PC-3 (cell line): ENCODE measurements at regions not wholly inside any gene's neighbourhood (a gene's known extent, or its start where the extent isn't known, plus 50 kb on each side); places are given as distances from the start of the nearest gene placed in this dataset.
A peak's percentile ranks its signal among the peaks of the same experiment; 100 is the strongest.

Source experiments
- ATAC-seq: fragments of 200-7000 bp; cut with Tn5 transposase; 2 replicates; pipeline ENCODE4 v1.9.1; 2020; ENCODE audit warnings: mild to moderate bottlenecking, moderate library complexity
- BruUV-seq: library from RNA; stranded (reverse); fragments of 400-500 nt; replicated peaks from 2 replicates; lab custom pipeline; 2021; lab: Mats Ljungman, UMichigan
- CTCF ChIA-PET: fragments of 300-600 bp; sonication (Branson Sonifier 250); formaldehyde crosslinking; loops from one replicate; lab custom pipeline; 2022; ENCODE audit warnings: antibody characterized with exemption; lab: Charles Lee
- POLR2A ChIA-PET: fragments of 300-600 bp; sonication (Branson Sonifier 250); formaldehyde crosslinking; loops from one replicate; lab custom pipeline; 2022; ENCODE audit warnings: antibody characterized with exemption; ENCODE audit not compliant: unreplicated experiment; lab: Charles Lee
- DNase-seq: peaks from one replicate; pipeline ENCODE4 v3.0.0-alpha.2; 2015
- H2AFZ ChIP-seq: fragments of 300-600 bp; sonication (generic); 2 replicates; pipeline ENCODE4 v1.6.0; 2016; ENCODE audit warnings: antibody characterized with exemption, low read length
- H3F3A ChIP-seq: fragments of 300-600 bp; sonication (generic); one replicate; pipeline ENCODE4 v1.6.0; 2017; ENCODE audit warnings: antibody characterized with exemption, low read length, control low read depth, mild to moderate bottlenecking; ENCODE audit not compliant: unreplicated experiment
- H3K27ac ChIP-seq: fragments of 300-600 bp; sonication (generic); 2 replicates; pipeline ENCODE4 v1.5.1; 2016; ENCODE audit warnings: mild to moderate bottlenecking, low read length
- H3K27me3 ChIP-seq: fragments of 300-600 bp; sonication (generic); 2 replicates; pipeline ENCODE4 v1.6.1; 2016; ENCODE audit warnings: low read length, mixed read lengths
- H3K36me3 ChIP-seq: fragments of 300-600 bp; sonication (generic); 2 replicates; pipeline ENCODE4 v1.6.1; 2016; ENCODE audit warnings: low read depth, mixed run types, low read length, mixed read lengths
- H3K4me1 ChIP-seq: fragments of 300-600 bp; sonication (generic); 2 replicates; pipeline ENCODE4 v1.5.1; 2016; ENCODE audit warnings: low read length; ENCODE audit not compliant: insufficient read depth
- H3K4me2 ChIP-seq: fragments of 300-600 bp; sonication (generic); 2 replicates; pipeline ENCODE4 v1.6.0; 2016; ENCODE audit warnings: low read length
- H3K4me3 ChIP-seq: fragments of 300-600 bp; sonication (generic); 2 replicates; pipeline ENCODE4 v1.5.1; 2016; ENCODE audit warnings: mild to moderate bottlenecking, low read length, mixed read lengths
- H3K79me2 ChIP-seq: fragments of 300-600 bp; sonication (generic); 2 replicates; pipeline ENCODE4 v1.6.1; 2017; ENCODE audit warnings: low read length, mixed read lengths
- H3K9ac ChIP-seq: fragments of 300-600 bp; sonication (generic); 2 replicates; pipeline ENCODE4 v1.6.0; 2016; ENCODE audit warnings: mild to moderate bottlenecking, low read length
- H3K9me2 ChIP-seq: fragments of 300-600 bp; sonication (generic); replicated peaks from 2 replicates; pipeline ENCODE4 v1.6.1; 2016; ENCODE audit warnings: mixed run types, low read length, mixed read lengths
- H3K9me3 ChIP-seq: fragments of 300-600 bp; sonication (generic); 2 replicates; pipeline ENCODE4 v1.6.1; 2016; ENCODE audit warnings: low read length, mixed read lengths
- H4K20me1 ChIP-seq: fragments of 300-600 bp; sonication (generic); 2 replicates; pipeline ENCODE4 v1.6.1; 2016; ENCODE audit warnings: low read length, mixed read lengths
- CTCF ChIP-seq: fragments of 300-600 bp; sonication (generic); conservative IDR thresholded peaks from 2 replicates; pipeline ENCODE4 v1.5.1; 2017; ENCODE audit warnings: antibody characterized with exemption, low read depth, mild to moderate bottlenecking, low read length
- EZH2 ChIP-seq: fragments of 300-600 bp; sonication (generic); IDR thresholded peaks from one replicate; pipeline ENCODE4 v1.6.1; 2017; ENCODE audit warnings: antibody characterized with exemption, mild to moderate bottlenecking, low read length; ENCODE audit not compliant: unreplicated experiment
- EZH2phosphoT487 ChIP-seq: fragments of 300-600 bp; sonication (generic); IDR thresholded peaks from 2 replicates; pipeline ENCODE4 v1.6.1; 2018; ENCODE audit warnings: mild to moderate bottlenecking, antibody characterized with exemption, low read length, borderline replicate concordance
- intact Hi-C: fragments of 100-400 bp; cut with micrococcal nuclease; formaldehyde crosslinking; loops from 2 replicates; pipeline ENCODE4 v1.9.0; 2023

GRCh38 chr1:11352058-11352715, 79.2 kb downstream of the UBIAD1 start:
- ATAC-seq (no peak), DNase-seq (no peak)
- Histone ChIP-seq H3K4me1 (no peaks in the 10 kb centered on the region), H3K9ac (no peak overlapping the region), H3K9me3 (no peaks in the 10 kb centered on the region), H2AFZ (no peak overlapping the region), H3K36me3 (no peaks in the 10 kb centered on the region), H3K79me2 (no peaks in the 10 kb centered on the region), H3K9me2 (no peaks in the 10 kb centered on the region), H3K27me3 (peaks cover 15% of the 10 kb centered on the region), H3F3A (no peaks in the 10 kb centered on the region), H3K4me3 (no peak overlapping the region), H4K20me1 (no peaks in the 10 kb centered on the region), H3K4me2 (no peak overlapping the region), H3K27ac (no peak overlapping the region)
- POLR2A ChIA-PET = no interaction called here
- intact Hi-C loops = no loop called here
- TF ChIP-seq EZH2 (no peak), EZH2phosphoT487 (no peak), CTCF (no peak)
- CTCF ChIA-PET = no interaction called here
- no TSS peak for BruUV-seq

GRCh38 chr1:11352816-11353799, 80.1 kb downstream of the UBIAD1 start:
- no peaks in the 10 kb centered on the region for H3K9me3 ChIP-seq
- no peak overlapping the region for H3K4me3 ChIP-seq
- ChIA-PET CTCF (no interaction called here), POLR2A (no interaction called here)
- no peak overlapping the region for H3K4me2 ChIP-seq
- H3K9ac ChIP-seq = no peak overlapping the region
- no peaks in the 10 kb centered on the region for H3K4me1 ChIP-seq
- H3K27ac ChIP-seq = no peak overlapping the region
- H3K27me3 ChIP-seq = peaks cover 20% of the 10 kb centered on the region
- DNase-seq (peak; percentile 33), ATAC-seq (peak; percentile 38; the same call in 1 of the 2 replicates)
- intact Hi-C loops = no loop called here
- no peaks in the 10 kb centered on the region for H3K36me3 ChIP-seq
- H3F3A ChIP-seq = no peaks in the 10 kb centered on the region
- TF ChIP-seq EZH2 = no peak
- TF ChIP-seq EZH2phosphoT487 = no peak
- no peak for TF ChIP-seq CTCF
- no peaks in the 10 kb centered on the region for H3K79me2 ChIP-seq
- no peak overlapping the region for H2AFZ ChIP-seq
- BruUV-seq = no TSS peak
- no peaks in the 10 kb centered on the region for H3K9me2 ChIP-seq
- no peaks in the 10 kb centered on the region for H4K20me1 ChIP-seq
